ENCODE measurements at regions not wholly inside any gene's neighbourhood (a gene's known extent, or its start where the extent isn't known, plus 50 kb on each side); places are given as distances from the start of the nearest gene placed in this dataset.

GRCh38 chr5:128784726-128785125, 180.6 kb upstream of the SLC27A6 start:
- TF ChIP-seq CTCF (IDR thresholded peaks at IDR 0.05) = no peak
- TF ChIP-seq POLR2A (IDR thresholded peaks at IDR 0.05) = no peak

Data from heart left ventricle (tissue), 13 donors.